ENCODE measurements at regions not wholly inside any gene's neighbourhood (a gene's known extent, or its start where the extent isn't known, plus 50 kb on each side); places are given as distances from the start of the nearest gene placed in this dataset.

DNA sequence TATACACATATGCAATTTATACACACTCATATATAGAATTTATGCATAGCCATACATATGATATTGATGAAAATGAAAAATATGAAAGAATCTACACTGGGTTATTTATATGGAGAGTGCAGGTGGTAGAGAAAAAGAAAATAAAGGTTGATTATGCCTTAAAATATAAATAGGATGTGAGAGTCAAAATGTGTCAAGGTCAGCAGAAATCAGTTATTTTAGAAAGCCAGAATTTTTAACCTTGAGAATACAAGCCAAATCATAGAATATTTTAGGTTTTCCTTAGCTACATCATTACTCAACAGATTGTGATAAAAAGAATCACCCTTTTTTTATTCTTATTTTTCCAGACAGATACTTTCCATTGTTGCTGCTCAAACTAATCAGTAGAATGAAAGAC lies 146.2 kb downstream of the SLC6A15 start:
- ChIA-PET POLR2A (no interaction called here), CTCF (no interaction called here)
- Histone ChIP-seq H3K27ac (no peak overlapping the region), H3K9me3 (no peaks in the 10 kb centered on the region), H3K4me1 (no peaks in the 10 kb centered on the region), H3K4me3 (no peak overlapping the region), H3K4me2 (no peak overlapping the region)
- ATAC-seq (no peak), FAIRE-seq (no peak), DNase-seq (ENCODE audit: low read depth in 1 of 2, low spot score in 1 of 2) (no peak)
- no peak for TF ChIP-seq CBX8 (IDR thresholded peaks at IDR 0.05)
- peak; percentile 81 for TF ChIP-seq MAFK (IDR thresholded peaks at IDR 0.05; ENCODE audit: partially characterized antibody)

DNA sequence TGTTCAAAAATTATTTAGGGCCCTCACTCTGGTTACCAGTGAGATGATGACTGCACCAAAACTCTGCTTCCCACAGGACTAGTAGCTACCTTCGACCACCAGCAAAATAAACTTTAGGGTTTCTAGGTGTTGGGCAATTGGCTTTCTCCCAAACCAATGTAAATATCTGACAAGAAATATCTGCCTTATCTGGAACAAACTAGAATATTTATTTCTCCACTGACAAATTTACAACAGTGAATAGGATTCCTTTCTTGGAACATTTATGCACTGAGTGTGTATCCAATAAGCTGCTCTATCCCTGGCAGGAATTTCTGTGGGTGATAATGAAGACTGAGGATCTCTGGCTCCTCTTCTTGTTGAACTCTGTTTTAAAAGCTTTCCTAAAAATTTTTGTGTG lies 148.6 kb downstream of the SLC6A15 start:
- Histone ChIP-seq H3K4me2 (no peak overlapping the region), H3K4me1 (no peaks in the 10 kb centered on the region), H3K9me3 (no peaks in the 10 kb centered on the region), H3K4me3 (no peak overlapping the region), H3K27ac (no peak overlapping the region)
- no peak for DNase-seq (ENCODE audit: low read depth in 1 of 2, low spot score in 1 of 2)
- no peak for FAIRE-seq
- TF ChIP-seq TFCP2L1 (CRISPR knock-in tag; IDR thresholded peaks at IDR 0.05) (no peak), POLR2A (IDR thresholded peaks at IDR 0.05; ENCODE audit: low read length) (no peak), NPAS2 (CRISPR knock-in tag; IDR thresholded peaks at IDR 0.05; ENCODE audit: borderline replicate concordance) (no peak), BHLHE40 (IDR thresholded peaks at IDR 0.05; ENCODE audit: low read depth, low read length) (no peak), MAZ (IDR thresholded peaks at IDR 0.05; ENCODE audit: borderline replicate concordance, low read depth, low read length) (no peak), FOSB (CRISPR knock-in tag; IDR thresholded peaks at IDR 0.05) (no peak), CHD2 (IDR thresholded peaks at IDR 0.05; ENCODE audit: low read length, partially characterized antibody) (no peak), RNF2 (IDR thresholded peaks at IDR 0.05; ENCODE audit: borderline replicate concordance, low read depth) (no peak), SMC3 (IDR thresholded peaks at IDR 0.05) (no peak), ESRRA (IDR thresholded peaks at IDR 0.05; ENCODE audit: borderline replicate concordance, low read length) (no peak), EP300 (IDR thresholded peaks at IDR 0.05) (no peak), RFX5 (IDR thresholded peaks at IDR 0.05) (no peak)
- TF ChIP-seq, protein P1, sequence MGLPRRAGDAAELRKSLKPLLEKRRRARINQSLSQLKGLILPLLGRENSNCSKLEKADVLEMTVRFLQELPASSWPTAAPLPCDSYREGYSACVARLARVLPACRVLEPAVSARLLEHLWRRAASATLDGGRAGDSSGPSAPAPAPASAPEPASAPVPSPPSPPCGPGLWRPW (IDR thresholded peaks at IDR 0.05): no peak
- TF ChIP-seq, protein P2, sequence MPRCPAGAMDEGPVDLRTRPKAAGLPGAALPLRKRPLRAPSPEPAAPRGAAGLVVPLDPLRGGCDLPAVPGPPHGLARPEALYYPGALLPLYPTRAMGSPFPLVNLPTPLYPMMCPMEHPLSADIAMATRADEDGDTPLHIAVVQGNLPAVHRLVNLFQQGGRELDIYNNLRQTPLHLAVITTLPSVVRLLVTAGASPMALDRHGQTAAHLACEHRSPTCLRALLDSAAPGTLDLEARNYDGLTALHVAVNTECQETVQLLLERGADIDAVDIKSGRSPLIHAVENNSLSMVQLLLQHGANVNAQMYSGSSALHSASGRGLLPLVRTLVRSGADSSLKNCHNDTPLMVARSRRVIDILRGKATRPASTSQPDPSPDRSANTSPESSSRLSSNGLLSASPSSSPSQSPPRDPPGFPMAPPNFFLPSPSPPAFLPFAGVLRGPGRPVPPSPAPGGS (IDR thresholded peaks at IDR 0.05): no peak
- TF ChIP-seq, protein P3, sequence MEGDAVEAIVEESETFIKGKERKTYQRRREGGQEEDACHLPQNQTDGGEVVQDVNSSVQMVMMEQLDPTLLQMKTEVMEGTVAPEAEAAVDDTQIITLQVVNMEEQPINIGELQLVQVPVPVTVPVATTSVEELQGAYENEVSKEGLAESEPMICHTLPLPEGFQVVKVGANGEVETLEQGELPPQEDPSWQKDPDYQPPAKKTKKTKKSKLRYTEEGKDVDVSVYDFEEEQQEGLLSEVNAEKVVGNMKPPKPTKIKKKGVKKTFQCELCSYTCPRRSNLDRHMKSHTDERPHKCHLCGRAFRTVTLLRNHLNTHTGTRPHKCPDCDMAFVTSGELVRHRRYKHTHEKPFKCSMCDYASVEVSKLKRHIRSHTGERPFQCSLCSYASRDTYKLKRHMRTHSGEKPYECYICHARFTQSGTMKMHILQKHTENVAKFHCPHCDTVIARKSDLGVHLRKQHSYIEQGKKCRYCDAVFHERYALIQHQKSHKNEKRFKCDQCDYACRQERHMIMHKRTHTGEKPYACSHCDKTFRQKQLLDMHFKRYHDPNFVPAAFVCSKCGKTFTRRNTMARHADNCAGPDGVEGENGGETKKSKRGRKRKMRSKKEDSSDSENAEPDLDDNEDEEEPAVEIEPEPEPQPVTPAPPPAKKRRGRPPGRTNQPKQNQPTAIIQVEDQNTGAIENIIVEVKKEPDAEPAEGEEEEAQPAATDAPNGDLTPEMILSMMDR (IDR thresholded peaks at IDR 0.05): no peak
- TF ChIP-seq, protein P4, sequence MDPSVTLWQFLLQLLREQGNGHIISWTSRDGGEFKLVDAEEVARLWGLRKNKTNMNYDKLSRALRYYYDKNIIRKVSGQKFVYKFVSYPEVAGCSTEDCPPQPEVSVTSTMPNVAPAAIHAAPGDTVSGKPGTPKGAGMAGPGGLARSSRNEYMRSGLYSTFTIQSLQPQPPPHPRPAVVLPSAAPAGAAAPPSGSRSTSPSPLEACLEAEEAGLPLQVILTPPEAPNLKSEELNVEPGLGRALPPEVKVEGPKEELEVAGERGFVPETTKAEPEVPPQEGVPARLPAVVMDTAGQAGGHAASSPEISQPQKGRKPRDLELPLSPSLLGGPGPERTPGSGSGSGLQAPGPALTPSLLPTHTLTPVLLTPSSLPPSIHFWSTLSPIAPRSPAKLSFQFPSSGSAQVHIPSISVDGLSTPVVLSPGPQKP (IDR thresholded peaks at IDR 0.05; ENCODE audit: low read depth, low read length): no peak
- TF ChIP-seq, protein P5, sequence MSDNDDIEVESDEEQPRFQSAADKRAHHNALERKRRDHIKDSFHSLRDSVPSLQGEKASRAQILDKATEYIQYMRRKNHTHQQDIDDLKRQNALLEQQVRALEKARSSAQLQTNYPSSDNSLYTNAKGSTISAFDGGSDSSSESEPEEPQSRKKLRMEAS (IDR thresholded peaks at IDR 0.05): no peak
- POLR2A ChIA-PET: no interaction called here
- WGBS (ENCODE audit: missing lambda C conversion rate): 4% methylated on average over 1 of the region's 1 CpG
- ATAC-seq: no peak
- CTCF ChIA-PET: no interaction called here

DNA sequence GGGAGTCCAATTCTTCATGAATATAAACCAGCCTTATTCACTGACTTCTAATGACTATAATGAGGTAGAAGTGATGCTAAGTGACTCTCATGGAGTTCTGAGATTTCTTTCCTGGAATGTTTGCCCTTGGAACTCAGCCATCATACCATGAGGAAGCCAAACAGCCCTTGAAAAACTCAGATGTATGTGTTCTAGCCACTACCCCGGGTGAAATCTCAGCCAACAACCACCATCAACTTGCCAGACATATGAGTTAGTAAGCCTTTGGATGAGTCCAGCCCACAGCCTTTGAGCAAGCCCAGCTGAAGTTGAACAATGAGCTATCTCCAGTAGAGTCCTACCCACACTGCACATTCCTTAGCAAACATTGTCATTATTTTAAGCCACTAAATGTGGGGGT lies 149.5 kb downstream of the SLC6A15 start:
- H3K9me3 ChIP-seq: no peaks in the 10 kb centered on the region
- FAIRE-seq (no peak), DNase-seq (ENCODE audit: low read depth in 1 of 2, low spot score in 1 of 2) (no peak), ATAC-seq (no peak)
- H3K4me1 ChIP-seq: no peaks in the 10 kb centered on the region
- ChIA-PET CTCF (no interaction called here), POLR2A (no interaction called here)
- H3K4me3 ChIP-seq: no peak overlapping the region
- no peak overlapping the region for H3K4me2 ChIP-seq
- no peak overlapping the region for H3K27ac ChIP-seq
- 9% methylated on average over 1 of the region's 1 CpG for WGBS (ENCODE audit: missing lambda C conversion rate)
- TF ChIP-seq KDM5A (IDR thresholded peaks at IDR 0.05) (no peak), HEYL (CRISPR knock-in tag; IDR thresholded peaks at IDR 0.05) (no peak), KDM1A (IDR thresholded peaks at IDR 0.05; ENCODE audit: low read depth) (no peak), FOSB (CRISPR knock-in tag; IDR thresholded peaks at IDR 0.05) (no peak), HOXB5 (CRISPR knock-in tag; IDR thresholded peaks at IDR 0.05) (no peak), ZSCAN20 (CRISPR knock-in tag; IDR thresholded peaks at IDR 0.05) (no peak)

Measured in A549 (cell line).